Progenitor cell of endocrine pancreas (in vitro differentiated cells): ENCODE measurements at regions not wholly inside any gene's neighbourhood (a gene's known extent, or its start where the extent isn't known, plus 50 kb on each side); places are given as distances from the start of the nearest gene placed in this dataset.

ENCODE experiments used
- DNase-seq: peaks from one replicate; pipeline ENCODE4 v3.0.0; 2021; ENCODE audit warnings: low spot score; ENCODE audit not compliant: unreplicated experiment
- H3K27ac Mint-ChIP-seq: 2 replicates; pipeline ENCODE4 v1.8.0; 2021; ENCODE audit warnings: mild to moderate bottlenecking, moderate library complexity, mixed read lengths
- H3K27me3 Mint-ChIP-seq: 2 replicates; pipeline ENCODE4 v1.8.0; 2021; ENCODE audit warnings: mixed read lengths
- H3K36me3 Mint-ChIP-seq: 2 replicates; pipeline ENCODE4 v1.8.0; 2022; ENCODE audit warnings: mixed read lengths; ENCODE audit not compliant: insufficient read depth
- H3K4me1 Mint-ChIP-seq: 2 replicates; pipeline ENCODE4 v1.8.0; 2021; ENCODE audit warnings: low read depth, mixed read lengths
- H3K4me3 Mint-ChIP-seq: 2 replicates; pipeline ENCODE4 v1.8.0; 2021; ENCODE audit warnings: low read depth, mild to moderate bottlenecking, moderate library complexity, mixed read lengths
- H3K9me3 Mint-ChIP-seq: 2 replicates; pipeline ENCODE4 v1.8.0; 2021; ENCODE audit warnings: low read depth, mixed read lengths
- CTCF ChIP-seq: fragments of 200-600 bp; sonication (generic); IDR thresholded peaks from one replicate; pipeline ENCODE4 v1.5.0; 2021; ENCODE audit warnings: antibody characterized with exemption, mild to moderate bottlenecking; ENCODE audit not compliant: unreplicated experiment

GRCh38 chr5:20088361-20088760, 100.4 kb upstream of the CDH18 start:
- H3K27me3 Mint-ChIP-seq = no peaks in the 10 kb centered on the region
- no peak for TF ChIP-seq CTCF
- no peak overlapping the region for H3K27ac Mint-ChIP-seq
- no peak overlapping the region for H3K4me3 Mint-ChIP-seq
- no peak for DNase-seq
- H3K36me3 Mint-ChIP-seq = peaks cover 7% of the 10 kb centered on the region
- H3K4me1 Mint-ChIP-seq = peaks cover 2% of the 10 kb centered on the region
- H3K9me3 Mint-ChIP-seq = peaks cover 16% of the 10 kb centered on the region

GRCh38 chr5:20087299-20087698, 99.3 kb upstream of the CDH18 start:
- Mint-ChIP-seq H3K27ac (no peak overlapping the region), H3K4me1 (peaks cover 2% of the 10 kb centered on the region), H3K9me3 (peaks cover 16% of the 10 kb centered on the region), H3K4me3 (no peak overlapping the region), H3K36me3 (peaks cover 7% of the 10 kb centered on the region), H3K27me3 (no peaks in the 10 kb centered on the region)
- DNase-seq = no peak
- TF ChIP-seq CTCF = no peak

GRCh38 chr5:20077186-20077585, 89.2 kb upstream of the CDH18 start:
- TF ChIP-seq CTCF = no peak
- H3K4me1 Mint-ChIP-seq = peaks cover 3% of the 10 kb centered on the region
- no peak for DNase-seq
- H3K27me3 Mint-ChIP-seq = no peaks in the 10 kb centered on the region
- H3K4me3 Mint-ChIP-seq = no peak overlapping the region
- no peak overlapping the region for H3K27ac Mint-ChIP-seq
- H3K9me3 Mint-ChIP-seq = no peaks in the 10 kb centered on the region
- no peaks in the 10 kb centered on the region for H3K36me3 Mint-ChIP-seq

GRCh38 chr5:20056933-20057332, 68.9 kb upstream of the CDH18 start:
- H3K27ac Mint-ChIP-seq = no peak overlapping the region
- peaks cover 11% of the 10 kb centered on the region for H3K9me3 Mint-ChIP-seq
- no peak overlapping the region for H3K4me3 Mint-ChIP-seq
- peaks cover 4% of the 10 kb centered on the region for H3K36me3 Mint-ChIP-seq
- DNase-seq = no peak
- H3K27me3 Mint-ChIP-seq = no peaks in the 10 kb centered on the region
- no peak for TF ChIP-seq CTCF
- H3K4me1 Mint-ChIP-seq = no peaks in the 10 kb centered on the region

- Mint-ChIP-seq H3K4me1 (no peaks in the 10 kb centered on the region), H3K36me3 (peaks cover 4% of the 10 kb centered on the region), H3K9me3 (peaks cover 11% of the 10 kb centered on the region), H3K27me3 (no peaks in the 10 kb centered on the region), H3K27ac (no peak overlapping the region), H3K4me3 (no peak overlapping the region)
- DNase-seq = no peak
- no peak for TF ChIP-seq CTCF
Measured at GRCh38 chr5:20055301-20055700, 67.3 kb upstream of the CDH18 start.
